CD14-positive monocyte (primary cell): ENCODE measurements at regions not wholly inside any gene's neighbourhood (a gene's known extent, or its start where the extent isn't known, plus 50 kb on each side); places are given as distances from the start of the nearest gene placed in this dataset.

Experiments
- DNase-seq, 3 donors: peaks; one replicate each; pipeline ENCODE4 v3.0.0-alpha.2; 2011 to 2022
- H2AFZ ChIP-seq: 2 replicates; pipeline ENCODE4 v1.6.0; 2012; ENCODE audit warnings: mild to moderate bottlenecking, low read depth, low read length, inconsistent platforms; ENCODE audit not compliant: insufficient read depth, poor library complexity, severe bottlenecking
- H3K27ac ChIP-seq, 2 donors: 1 replicate in 1 of 2; 2 replicates in 1 of 2; pipeline ENCODE4 v1.5.1; 2012 to 2013; ENCODE audit warnings: low read length in 2 of 2, control low read depth in 1 of 2, inconsistent platforms in 1 of 2, low read depth in 1 of 2, mild to moderate bottlenecking in 1 of 2
- H3K27me3 ChIP-seq, 2 donors: one replicate each; pipeline versions ENCODE4 v1.6.0 to v1.6.1; 2011 to 2013; ENCODE audit warnings: low read length in 2 of 2; ENCODE audit not compliant: control insufficient read depth in 2 of 2, insufficient read depth in 2 of 2
- H3K36me3 ChIP-seq, 2 donors: replicated peaks in 1 of 2; 1 replicate in 1 of 2; 2 replicates in 1 of 2; pipeline versions ENCODE4 v1.5.1 to v1.6.1; 2012 to 2013; ENCODE audit warnings: low read length in 2 of 2, control low read depth in 1 of 2, inconsistent platforms in 1 of 2, mild to moderate bottlenecking in 1 of 2; ENCODE audit not compliant: insufficient read depth in 2 of 2, control insufficient read depth in 1 of 2
- H3K4me1 ChIP-seq, 2 donors: 1 replicate in 1 of 2; 2 replicates in 1 of 2; pipeline versions ENCODE4 v1.5.1 to v1.6.1; 2012 to 2013; ENCODE audit warnings: low read length in 2 of 2, control low read depth in 1 of 2, inconsistent platforms in 1 of 2, mild to moderate bottlenecking in 1 of 2, moderate library complexity in 1 of 2; ENCODE audit not compliant: insufficient read depth in 2 of 2, control insufficient read depth in 1 of 2
- H3K4me2 ChIP-seq: replicated peaks from 2 replicates; pipeline ENCODE3; 2012; ENCODE audit warnings: low read length, moderate library complexity, mild to moderate bottlenecking; ENCODE audit not compliant: poor library complexity, severe bottlenecking; ENCODE audit errors: extremely low read depth
- H3K4me3 ChIP-seq, 3 experiments: fragments of 200-600 bp in 1 of 3; sonication (generic) in 1 of 3; replicated peaks in 1 of 3; 1 replicate in 2 of 3; 2 replicates in 1 of 3; pipeline ENCODE4 v1.5.1; 2011 to 2013; ENCODE audit warnings: low read length in 3 of 3, mild to moderate bottlenecking in 3 of 3, control low read depth in 2 of 3, low read depth in 2 of 3, inconsistent platforms in 1 of 3, moderate library complexity in 1 of 3
- H3K79me2 ChIP-seq: 2 replicates; pipeline ENCODE4 v1.6.0; 2012; ENCODE audit warnings: mild to moderate bottlenecking, control low read depth, inconsistent platforms, low read length, moderate library complexity; ENCODE audit not compliant: insufficient read depth
- H3K9ac ChIP-seq: 2 replicates; pipeline ENCODE4 v1.6.0; 2017; ENCODE audit warnings: low read length, mild to moderate bottlenecking; ENCODE audit not compliant: insufficient read depth, poor library complexity, severe bottlenecking
- H3K9me3 ChIP-seq, 2 donors: replicated peaks in 1 of 2; 1 replicate in 1 of 2; 2 replicates in 1 of 2; pipeline versions ENCODE4 v1.5.1 to v1.6.1; 2012 to 2013; ENCODE audit warnings: low read length in 2 of 2, control low read depth in 1 of 2; ENCODE audit not compliant: control insufficient read depth in 1 of 2, insufficient read depth in 1 of 2
- H4K20me1 ChIP-seq: 2 replicates; pipeline ENCODE4 v1.6.0; 2012; ENCODE audit warnings: mild to moderate bottlenecking, low read length, control low read depth, moderate library complexity; ENCODE audit not compliant: insufficient read depth
- H3K27ac Mint-ChIP-seq, 7 donors: one replicate each; pipeline ENCODE4 v1.8.0; 2020; ENCODE audit warnings: mild to moderate bottlenecking in 7 of 7, mixed read lengths in 7 of 7, moderate library complexity in 6 of 7, inconsistent platforms in 2 of 7
- H3K27me3 Mint-ChIP-seq, 3 donors: one replicate each; pipeline ENCODE4 v1.8.0; 2021 to 2022; ENCODE audit warnings: low read depth in 3 of 3, mild to moderate bottlenecking in 3 of 3, mixed read lengths in 3 of 3, moderate library complexity in 3 of 3, inconsistent platforms in 1 of 3
- H3K36me3 Mint-ChIP-seq, 2 donors: one replicate each; pipeline ENCODE4 v1.8.0; 2020; ENCODE audit warnings: mixed read lengths in 2 of 2, inconsistent platforms in 1 of 2, mild to moderate bottlenecking in 1 of 2
- H3K4me1 Mint-ChIP-seq: one replicate; pipeline ENCODE4 v1.8.0; 2020; ENCODE audit warnings: mild to moderate bottlenecking, mixed read lengths
- H3K4me3 Mint-ChIP-seq, 2 donors: one replicate each; pipeline ENCODE4 v1.8.0; 2020; ENCODE audit warnings: mild to moderate bottlenecking in 2 of 2, mixed read lengths in 2 of 2, moderate library complexity in 1 of 2
- H3K9me3 Mint-ChIP-seq, 7 donors: one replicate each; pipeline ENCODE4 v1.8.0; 2020 to 2022; ENCODE audit warnings: mixed read lengths in 7 of 7, mild to moderate bottlenecking in 6 of 7, moderate library complexity in 6 of 7, inconsistent platforms in 2 of 7
- CTCF ChIP-seq: fragments of 200-600 bp; IDR thresholded peaks from one replicate; pipeline ENCODE4 v1.8.0; 2022; ENCODE audit warnings: antibody characterized with exemption, mild to moderate bottlenecking
- WGBS: methylation state at CpG from one replicate; pipeline ENCODE4 v1.1.5; 2013; ENCODE audit warnings: missing lambda C conversion rate; ENCODE audit not compliant: insufficient coverage; 5-methylcytosine and 5-hydroxymethylcytosine counted together
- intact Hi-C, 2 donors: fragments of 100-400 bp; cut with micrococcal nuclease; formaldehyde crosslinking; loops; one replicate each; pipeline versions ENCODE4 v1.15.0 to v1.15.1; 2023

- no peaks in the 10 kb centered on the region for H3K27me3 ChIP-seq
- H3K79me2 ChIP-seq, result no peaks in the 10 kb centered on the region
- Mint-ChIP-seq H3K36me3 (no peaks in the 10 kb centered on the region), H3K27ac (peak overlapping the region in 1 of 7 donors; percentile 28), H3K4me3 (no peak overlapping the region), H3K27me3 (peaks cover 0 to 4% (median 2%) of the 10 kb centered on the region in 3 donors), H3K4me1 (no peaks in the 10 kb centered on the region), H3K9me3 (peaks cover 0 to 8% (median 3%) of the 10 kb centered on the region in 7 donors)
- H2AFZ ChIP-seq, result no peak overlapping the region
- TF ChIP-seq CTCF, result no peak
- WGBS, result no CpG with 5 or more reads among the region's 3 CpGs
- no peak for DNase-seq
- intact Hi-C loops, result no loop called here
- H3K27ac ChIP-seq, result no peak overlapping the region
- H3K9ac ChIP-seq, result no peak overlapping the region
- H3K4me2 ChIP-seq, result no peak overlapping the region
- H3K4me3 ChIP-seq, result no peak overlapping the region
- H3K4me1 ChIP-seq, result no peaks in the 10 kb centered on the region
- H4K20me1 ChIP-seq, result no peaks in the 10 kb centered on the region
- no peaks in the 10 kb centered on the region for H3K36me3 ChIP-seq
- H3K9me3 ChIP-seq, result no peaks in the 10 kb centered on the region
Observed at GRCh38 chr13:44703371-44703770, 127.2 kb upstream of the TSC22D1 start.

GRCh38 chr13:44698066-44698465 is 121.9 kb upstream of the TSC22D1 start:
- Histone ChIP-seq H3K9me3 (no peaks in the 10 kb centered on the region), H3K4me1 (no peaks in the 10 kb centered on the region), H3K36me3 (no peaks in the 10 kb centered on the region), H3K27me3 (no peaks in the 10 kb centered on the region), H3K4me2 (no peak overlapping the region), H3K9ac (no peak overlapping the region), H3K4me3 (no peak overlapping the region), H3K79me2 (no peaks in the 10 kb centered on the region), H2AFZ (no peak overlapping the region), H4K20me1 (no peaks in the 10 kb centered on the region), H3K27ac (no peak overlapping the region)
- H3K36me3 Mint-ChIP-seq, result no peaks in the 10 kb centered on the region
- peaks cover 2 to 7% (median 5%) of the 10 kb centered on the region in 3 donors for H3K27me3 Mint-ChIP-seq
- H3K9me3 Mint-ChIP-seq, result no peaks in the 10 kb centered on the region
- WGBS, result 100% methylated on average over 2 of the region's 7 CpGs
- no peak for TF ChIP-seq CTCF
- DNase-seq, result no peak
- intact Hi-C loops, result no loop called here
- no peak overlapping the region for H3K27ac Mint-ChIP-seq
- H3K4me3 Mint-ChIP-seq, result no peak overlapping the region
- no peaks in the 10 kb centered on the region for H3K4me1 Mint-ChIP-seq
